NB4 (cell line): ENCODE measurements at regions not wholly inside any gene's neighbourhood (a gene's known extent, or its start where the extent isn't known, plus 50 kb on each side); places are given as distances from the start of the nearest gene placed in this dataset.

ENCODE experiments used
- DNase-seq: peaks from one replicate; pipeline ENCODE4 v3.0.0; 2010; ENCODE audit warnings: low read depth
- H3K4me3 ChIP-seq: one replicate; pipeline ENCODE4 v1.5.1; 2011; ENCODE audit warnings: mild to moderate bottlenecking, low read depth, low read length, moderate library complexity
- CTCF ChIP-seq: IDR thresholded peaks from one replicate; pipeline ENCODE4 v1.5.1; 2012; ENCODE audit warnings: low read depth, low read length
- MAX ChIP-seq: IDR thresholded peaks from 2 replicates; pipeline ENCODE4 v1.6.1; 2011; ENCODE audit warnings: low read depth, low read length
- MYC ChIP-seq: IDR thresholded peaks from 2 replicates; pipeline ENCODE4 v1.6.1; 2011; ENCODE audit warnings: low read depth, low read length
- POLR2A ChIP-seq: IDR thresholded peaks from 2 replicates; pipeline ENCODE4 v1.6.1; 2011; ENCODE audit warnings: mild to moderate bottlenecking; ENCODE audit not compliant: insufficient read length; ENCODE audit errors: extremely low read depth

- DNase-seq: no peak
- no peak for TF ChIP-seq CTCF
- no peak for TF ChIP-seq MYC
- TF ChIP-seq POLR2A: no peak
- no peak for TF ChIP-seq MAX
- H3K4me3 ChIP-seq: no peak overlapping the region
Measured at GRCh38 chr7:19373334-19373733, 228.1 kb upstream of the FERD3L start.

- H3K4me3 ChIP-seq: no peak overlapping the region
- TF ChIP-seq MYC (no peak), CTCF (no peak), POLR2A (no peak), MAX (no peak)
- DNase-seq: no peak
Measured at GRCh38 chr7:19369806-19370205, 224.6 kb upstream of the FERD3L start.

GRCh38 chr7:19369182-19369581 lies 224.0 kb upstream of the FERD3L start:
- TF ChIP-seq POLR2A (no peak), MAX (no peak), CTCF (no peak), MYC (no peak)
- H3K4me3 ChIP-seq: no peak overlapping the region
- DNase-seq: no peak

- no peak overlapping the region for H3K4me3 ChIP-seq
- TF ChIP-seq POLR2A (no peak), MYC (no peak), CTCF (no peak), MAX (no peak)
- DNase-seq: no peak
Measured at GRCh38 chr7:19368491-19368925, 223.3 kb upstream of the FERD3L start.

- no peak for DNase-seq
- H3K4me3 ChIP-seq: no peak overlapping the region
- TF ChIP-seq POLR2A: no peak
- no peak for TF ChIP-seq MAX
- TF ChIP-seq CTCF: no peak
- no peak for TF ChIP-seq MYC
Measured at GRCh38 chr7:19364950-19365349, 219.7 kb upstream of the FERD3L start.

GRCh38 chr7:19362099-19362498 lies 216.9 kb upstream of the FERD3L start:
- TF ChIP-seq MAX (no peak), CTCF (no peak), POLR2A (no peak), MYC (no peak)
- DNase-seq: no peak

More at GRCh38 chr7:19362099-19362498, 216.9 kb upstream of the FERD3L start:
- no peak overlapping the region for H3K4me3 ChIP-seq
